ENCODE measurements at regions not wholly inside any gene's neighbourhood (a gene's known extent, or its start where the extent isn't known, plus 50 kb on each side); places are given as distances from the start of the nearest gene placed in this dataset.

- no peak overlapping the region for H3K27ac ChIP-seq (ENCODE audit: low read depth, low read length)
- H3K27me3 ChIP-seq (ENCODE audit: control insufficient read depth, insufficient read depth, low read length), result no peaks in the 10 kb centered on the region
- H3K4me3 ChIP-seq (ENCODE audit: low read depth, low read length), result no peak overlapping the region
- ChIA-PET POLR2A (no interaction called here), CTCF (no interaction called here)
- H3K9me3 ChIP-seq (ENCODE audit: control insufficient read depth, insufficient read depth, low read length), result peaks cover 7% of the 10 kb centered on the region
- no peak for DNase-seq (ENCODE audit: low read depth, low spot score)
- TF ChIP-seq CTCF (IDR thresholded peaks at IDR 0.05; ENCODE audit: low read depth, low read length), result no peak
These were observed 365.9 kb downstream of the MMUT start for GRCh38 chr6:49097116-49097515.

- Histone ChIP-seq H3K4me3 (ENCODE audit: low read depth, low read length) (no peak overlapping the region), H3K9me3 (ENCODE audit: control insufficient read depth, insufficient read depth, low read length) (no peaks in the 10 kb centered on the region), H3K27ac (ENCODE audit: low read depth, low read length) (no peak overlapping the region), H3K27me3 (ENCODE audit: control insufficient read depth, insufficient read depth, low read length) (no peaks in the 10 kb centered on the region)
- ChIA-PET POLR2A (no interaction called here), CTCF (no interaction called here)
- TF ChIP-seq CTCF (IDR thresholded peaks at IDR 0.05; ENCODE audit: low read depth, low read length), result no peak
- no peak for DNase-seq (ENCODE audit: low read depth, low spot score)
These were observed 374.4 kb downstream of the MMUT start for GRCh38 chr6:49088631-49089030.

- CTCF ChIA-PET, result no interaction called here
- POLR2A ChIA-PET, result no interaction called here
- no peak overlapping the region for H3K4me3 ChIP-seq (ENCODE audit: low read depth, low read length)
- no peak overlapping the region for H3K27ac ChIP-seq (ENCODE audit: low read depth, low read length)
- no peak for TF ChIP-seq CTCF (IDR thresholded peaks at IDR 0.05; ENCODE audit: low read depth, low read length)
- no peaks in the 10 kb centered on the region for H3K9me3 ChIP-seq (ENCODE audit: control insufficient read depth, insufficient read depth, low read length)
- H3K27me3 ChIP-seq (ENCODE audit: control insufficient read depth, insufficient read depth, low read length), result no peaks in the 10 kb centered on the region
- DNase-seq (ENCODE audit: low read depth, low spot score), result no peak
These were observed 375.7 kb downstream of the MMUT start for GRCh38 chr6:49087369-49087768.

- Histone ChIP-seq H3K9me3 (ENCODE audit: control insufficient read depth, insufficient read depth, low read length) (no peaks in the 10 kb centered on the region), H3K27me3 (ENCODE audit: control insufficient read depth, insufficient read depth, low read length) (no peaks in the 10 kb centered on the region), H3K27ac (ENCODE audit: low read depth, low read length) (no peak overlapping the region), H3K4me3 (ENCODE audit: low read depth, low read length) (no peak overlapping the region)
- ChIA-PET POLR2A (no interaction called here), CTCF (no interaction called here)
- TF ChIP-seq CTCF (IDR thresholded peaks at IDR 0.05; ENCODE audit: low read depth, low read length), result no peak
- no peak for DNase-seq (ENCODE audit: low read depth, low spot score)
These were observed 380.4 kb downstream of the MMUT start for GRCh38 chr6:49082611-49083010.

GRCh38 chr6:49072885-49073620 lies 390.0 kb downstream of the MMUT start:
- no peak for DNase-seq (ENCODE audit: low read depth, low spot score)
- H3K9me3 ChIP-seq (ENCODE audit: control insufficient read depth, insufficient read depth, low read length), result no peaks in the 10 kb centered on the region
- ChIA-PET POLR2A (no interaction called here), CTCF (no interaction called here)
- no peaks in the 10 kb centered on the region for H3K27me3 ChIP-seq (ENCODE audit: control insufficient read depth, insufficient read depth, low read length)
- TF ChIP-seq CTCF (IDR thresholded peaks at IDR 0.05; ENCODE audit: low read depth, low read length), result no peak
- H3K4me3 ChIP-seq (ENCODE audit: low read depth, low read length), result no peak overlapping the region
- H3K27ac ChIP-seq (ENCODE audit: low read depth, low read length), result no peak overlapping the region
